Stimulated activated CD8-positive, alpha-beta memory T cell treated with anti-CD3 and anti-CD28 coated beads, Interleukin-4, amount 100 ng/mL, for 48 hours (primary cell): ENCODE measurements at regions not wholly inside any gene's neighbourhood (a gene's known extent, or its start where the extent isn't known, plus 50 kb on each side); places are given as distances from the start of the nearest gene placed in this dataset.
"Not testable (repeated sequence)": the region's sequence is repeated elsewhere in the genome, so short reads cannot be mapped to it uniquely, and the experiment has no call there.

Source experiments
- DNase-seq: peaks from one replicate; pipeline ENCODE4 v3.0.0-alpha.2; 2020

GRCh38 chr2:220753486-220753885 lies 818.6 kb downstream of the EPHA4 start:
- DNase-seq, result no peak

- DNase-seq, result no peak
Observed at GRCh38 chr2:220756653-220757052, 815.5 kb downstream of the EPHA4 start.

DNA sequence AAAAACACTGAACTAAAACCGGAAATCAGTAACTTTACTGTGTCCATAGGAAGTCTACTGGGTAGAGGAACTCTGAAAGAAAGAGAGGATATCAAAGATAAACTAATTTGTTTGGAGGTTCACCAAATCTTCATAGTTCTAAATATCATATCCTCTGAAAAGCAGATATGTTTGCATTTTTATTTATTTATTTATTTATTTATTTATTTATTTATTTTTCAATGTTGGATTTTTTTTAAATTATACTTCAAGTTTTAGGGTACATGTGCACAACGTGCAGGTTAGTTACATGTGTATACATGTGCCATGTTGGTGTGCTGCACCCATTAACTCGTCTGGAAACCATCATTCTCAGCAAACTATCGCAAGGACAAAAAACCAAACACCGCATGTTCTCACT lies 813.7 kb downstream of the EPHA4 start:
- DNase-seq, result not testable (repeated sequence)

DNA sequence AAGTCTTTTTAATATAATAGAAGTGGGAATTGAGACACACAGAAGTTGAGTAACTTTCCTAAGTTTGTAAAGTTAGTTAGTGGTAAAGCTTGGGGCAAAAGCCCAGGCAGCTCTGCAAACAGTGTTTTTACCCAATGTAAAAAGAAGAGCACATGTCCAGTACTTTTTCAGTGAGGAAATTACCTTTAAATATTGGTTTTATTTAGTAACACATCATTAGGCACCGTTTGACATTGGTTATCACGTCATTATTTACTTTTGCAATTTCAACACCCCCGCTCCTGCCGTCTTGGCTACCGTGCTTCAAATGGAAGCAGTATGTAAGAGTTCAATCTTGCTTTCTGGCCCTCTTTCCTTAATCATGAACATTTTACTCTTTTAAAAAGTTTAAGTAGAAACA lies 807.9 kb downstream of the EPHA4 start:
- no peak for DNase-seq

- no peak for DNase-seq
Observed at GRCh38 chr2:220767591-220768255, 804.4 kb downstream of the EPHA4 start.

GRCh38 chr2:220775856-220776488 lies 796.1 kb downstream of the EPHA4 start:
- no peak for DNase-seq

DNA sequence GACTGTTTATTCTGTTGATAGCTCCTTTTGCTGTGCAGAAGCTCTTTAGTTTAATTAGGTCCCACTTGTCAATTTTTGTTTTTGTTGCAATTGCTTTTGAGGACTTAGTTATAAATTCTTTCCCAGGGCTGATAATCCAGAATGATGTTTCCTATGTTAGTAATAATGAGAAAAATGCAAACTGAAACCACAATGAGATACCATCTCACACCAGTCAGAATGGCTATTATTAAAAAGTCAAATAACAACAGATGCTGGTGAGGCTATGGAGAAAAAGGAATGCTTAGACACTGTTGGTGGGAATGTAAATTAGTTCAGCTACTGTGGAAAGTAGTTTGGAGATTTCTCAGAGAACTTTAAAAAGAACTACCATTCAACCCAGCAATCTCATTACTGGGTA lies 793.0 kb downstream of the EPHA4 start:
- not testable (repeated sequence) for DNase-seq

GRCh38 chr2:220779511-220779910 lies 792.6 kb downstream of the EPHA4 start:
- no peak for DNase-seq

- DNase-seq, result no peak
Observed at GRCh38 chr2:220779931-220780330, 792.2 kb downstream of the EPHA4 start.

DNA sequence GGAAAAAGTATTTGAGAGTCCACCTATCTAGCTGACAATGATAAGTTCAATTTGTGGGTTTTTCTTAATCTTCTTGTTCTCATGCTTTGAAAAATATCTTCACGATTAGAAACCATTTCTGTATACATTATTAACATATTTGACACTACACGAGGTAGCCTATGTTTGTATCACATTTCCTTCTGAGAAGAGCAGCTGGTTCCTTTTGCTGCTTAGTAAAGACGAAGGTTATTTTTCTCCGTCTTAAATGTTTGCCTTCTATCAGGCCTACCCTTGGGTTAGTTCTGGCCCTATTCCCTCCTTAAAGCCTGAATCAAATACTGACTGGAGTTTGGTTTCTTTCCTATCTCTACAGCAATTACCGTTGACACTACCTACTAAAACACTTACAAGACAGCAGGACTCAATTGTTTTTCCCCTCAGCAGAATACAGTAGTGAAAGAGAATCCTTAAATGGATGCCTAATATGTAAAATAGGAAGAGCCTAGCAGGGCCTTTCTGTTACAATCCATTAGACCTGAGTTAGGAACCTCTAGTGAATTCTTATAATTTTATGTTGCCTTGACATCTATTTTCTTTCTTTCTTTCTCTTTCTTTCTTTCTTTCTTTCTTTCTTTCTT lies 790.4 kb downstream of the EPHA4 start:
- DNase-seq, result no peak

- DNase-seq, result no peak
Observed at GRCh38 chr2:220782609-220783113, 789.4 kb downstream of the EPHA4 start.

DNA sequence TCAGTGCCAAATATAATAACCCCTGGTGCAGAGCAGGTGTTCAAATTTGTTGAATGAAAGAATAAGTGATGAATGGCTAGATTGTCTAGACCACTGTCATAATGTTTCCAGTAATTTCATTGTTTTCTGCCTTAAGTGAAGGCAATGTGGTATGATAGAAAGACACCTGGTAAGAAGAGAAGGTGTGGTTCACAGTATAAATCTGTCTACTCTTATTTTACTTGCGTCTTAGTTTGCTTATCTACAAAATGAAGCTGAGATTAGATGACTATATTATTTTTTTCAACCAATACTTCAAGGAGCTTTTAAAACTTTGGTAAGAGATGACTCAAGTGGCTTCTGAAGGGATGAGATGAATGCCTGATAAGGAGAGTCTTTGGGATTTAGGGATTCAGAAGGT lies 788.4 kb downstream of the EPHA4 start:
- DNase-seq, result no peak

GRCh38 chr2:220785178-220785577 lies 786.9 kb downstream of the EPHA4 start:
- no peak for DNase-seq

GRCh38 chr2:220786216-220786615 lies 785.9 kb downstream of the EPHA4 start:
- no peak for DNase-seq

GRCh38 chr2:220787251-220787650 lies 784.9 kb downstream of the EPHA4 start:
- DNase-seq, result no peak

DNA sequence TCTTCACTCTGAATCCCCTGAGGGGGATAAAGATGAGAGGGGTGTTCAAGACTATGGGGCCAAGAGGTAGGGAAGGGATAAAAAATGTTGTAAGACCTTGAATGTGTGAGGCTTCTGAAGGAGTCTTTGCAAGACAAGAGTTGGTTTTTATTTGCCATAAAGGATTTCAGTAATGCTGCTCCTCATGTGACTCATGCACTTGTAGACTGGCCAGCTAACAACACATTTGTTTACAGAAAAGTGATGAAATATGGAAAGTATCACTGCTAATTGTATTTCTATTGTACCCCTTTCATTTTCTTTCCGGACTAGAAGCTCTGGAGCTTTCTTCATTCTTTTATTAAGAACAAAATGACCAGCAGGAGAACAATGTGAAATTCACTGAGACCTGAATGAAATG lies 782.1 kb downstream of the EPHA4 start:
- DNase-seq, result no peak

GRCh38 chr2:220795705-220796104 lies 776.4 kb downstream of the EPHA4 start:
- no peak for DNase-seq

DNA sequence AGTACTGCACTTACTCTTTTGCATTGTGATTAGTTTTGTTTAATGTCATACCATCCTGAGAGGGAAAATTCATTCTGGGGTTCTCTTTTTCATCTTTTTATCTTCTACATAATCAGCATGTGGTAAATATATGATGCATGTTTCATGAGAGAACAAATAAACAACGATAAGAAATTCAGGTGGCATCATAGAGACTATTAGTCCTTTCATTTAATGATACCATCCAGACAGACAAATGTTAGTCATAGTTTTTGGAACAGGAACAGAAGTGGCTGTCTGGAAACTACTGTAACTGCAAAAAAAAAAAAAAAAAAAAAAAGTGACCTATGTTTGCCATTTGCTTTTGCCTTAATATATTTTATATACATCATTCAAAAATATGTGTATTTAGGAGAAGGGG lies 761.0 kb downstream of the EPHA4 start:
- DNase-seq, result no peak

DNA sequence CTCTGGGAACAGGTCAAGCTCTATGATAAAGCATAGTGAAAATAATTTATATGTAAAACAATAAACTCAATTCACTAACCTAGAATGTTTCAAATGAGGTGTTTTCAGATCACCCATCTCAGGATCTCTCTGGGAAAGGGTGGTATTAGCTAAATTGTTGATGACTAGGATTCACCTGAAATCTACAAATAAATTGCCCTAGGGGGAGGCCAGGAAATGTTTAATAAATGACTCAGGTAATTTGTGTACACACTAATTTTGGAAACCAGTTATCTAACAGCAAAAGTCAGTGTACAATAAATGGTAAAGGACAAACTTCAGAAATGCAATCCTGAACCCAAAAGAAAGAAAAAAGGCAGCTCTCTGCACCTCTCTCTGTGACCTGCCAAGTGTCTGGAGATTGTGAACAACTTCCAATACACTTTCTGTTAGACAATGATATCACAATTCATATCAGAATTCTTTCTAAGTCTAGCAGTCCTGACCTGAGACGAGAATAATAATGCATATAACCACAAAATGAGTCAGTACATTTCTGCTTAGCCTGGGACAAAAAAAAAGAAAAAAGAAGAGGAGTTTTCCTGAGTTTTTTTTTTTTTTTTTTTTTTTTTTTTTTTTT lies 760.0 kb downstream of the EPHA4 start:
- DNase-seq, result no peak

DNA sequence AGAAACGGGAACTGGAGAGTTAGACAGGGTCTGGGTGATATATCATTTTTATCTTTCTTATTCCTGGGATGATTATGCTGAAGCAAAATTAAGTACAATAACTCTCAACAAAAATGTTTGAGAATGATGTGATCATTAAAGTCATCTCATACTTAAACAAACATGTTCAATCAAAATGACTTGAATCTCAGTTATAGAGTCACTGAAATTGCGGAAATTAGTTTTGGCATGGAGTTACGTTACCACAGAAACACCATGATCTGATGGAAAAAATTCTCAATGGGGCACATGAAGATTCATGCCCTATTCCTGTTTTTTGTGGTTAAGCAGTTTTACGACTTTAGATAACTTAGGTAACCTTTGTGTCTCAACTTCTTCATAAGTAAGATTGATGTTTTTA lies 757.7 kb downstream of the EPHA4 start:
- DNase-seq, result no peak

DNA sequence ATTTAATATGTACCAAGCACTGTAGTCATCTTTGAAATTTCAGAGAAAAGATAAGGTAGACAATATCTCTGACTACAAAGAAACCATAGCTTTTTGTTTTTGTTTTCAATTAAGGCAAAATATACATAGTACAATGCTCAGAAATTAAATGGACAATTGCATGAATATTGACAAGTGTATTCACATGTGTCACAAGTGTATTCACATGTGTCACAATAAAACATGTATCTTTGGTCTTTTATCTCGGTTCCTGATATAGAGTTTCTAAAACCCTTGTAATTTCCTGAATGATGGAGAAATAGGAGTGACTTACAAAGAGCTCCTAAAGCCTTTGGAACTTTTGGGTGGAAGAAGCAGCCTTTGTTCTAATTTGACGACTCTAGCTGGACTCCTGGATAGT lies 756.4 kb downstream of the EPHA4 start:
- no peak for DNase-seq

DNA sequence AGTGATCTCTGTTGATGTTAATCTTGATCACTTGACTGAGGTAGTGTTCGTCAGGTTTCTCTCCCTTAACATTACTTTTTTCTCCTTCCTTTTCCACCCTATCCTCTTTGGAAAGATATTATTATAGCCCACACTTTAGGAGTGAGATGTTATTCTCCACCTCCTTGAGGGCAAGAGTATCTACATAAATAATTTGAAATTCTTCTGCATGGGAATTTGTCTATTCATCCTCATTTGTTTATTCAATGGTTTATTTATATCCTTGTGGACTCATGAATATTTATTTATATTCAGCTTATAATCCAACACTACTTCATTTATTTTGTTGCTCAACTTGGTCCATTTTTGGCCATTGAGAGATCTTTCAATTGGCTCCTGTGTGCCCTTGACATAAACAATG lies 750.4 kb downstream of the EPHA4 start:
- no peak for DNase-seq

- not testable (repeated sequence) for DNase-seq
Observed at GRCh38 chr2:220823590-220823989, 748.5 kb downstream of the EPHA4 start.

DNA sequence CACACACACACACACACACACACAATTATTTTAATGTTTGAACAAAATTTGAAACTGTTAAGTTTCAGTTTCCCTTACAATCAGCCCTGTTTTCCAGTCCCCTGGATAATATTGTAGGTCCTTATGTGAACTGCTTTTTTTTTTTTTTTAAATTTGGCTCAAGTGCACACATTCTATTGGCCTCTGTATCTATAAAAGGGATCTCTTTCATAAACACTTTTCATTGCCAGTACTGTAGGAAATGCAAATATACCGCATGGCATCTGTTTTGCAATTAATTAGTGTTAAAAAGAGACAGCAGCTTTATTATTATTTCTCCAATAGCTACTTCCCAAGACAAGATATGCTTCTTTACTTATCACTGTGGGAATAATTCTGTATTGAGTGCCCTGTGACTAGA lies 738.7 kb downstream of the EPHA4 start:
- DNase-seq, result no peak
